Caco-2 (cell line): ENCODE measurements at regions not wholly inside any gene's neighbourhood (a gene's known extent, or its start where the extent isn't known, plus 50 kb on each side); places are given as distances from the start of the nearest gene placed in this dataset.

Experiments
- BruUV-seq: library from RNA; stranded (reverse); fragments of 400-500 nt; replicated peaks from 2 replicates; lab custom pipeline; 2021; lab: Mats Ljungman, UMichigan
- CTCF ChIA-PET: fragments of 300-600 bp; sonication (Branson Sonifier 250); formaldehyde crosslinking; loops from one replicate; lab custom pipeline; 2022; ENCODE audit warnings: antibody characterized with exemption; lab: Charles Lee
- POLR2A ChIA-PET: fragments of 300-600 bp; sonication (Branson Sonifier 250); formaldehyde crosslinking; loops from one replicate; lab custom pipeline; 2022; ENCODE audit warnings: antibody characterized with exemption; lab: Charles Lee
- DNase-seq, 2 experiments: peaks; one replicate each; pipeline versions ENCODE4 v3.0.0 to v3.0.0-alpha.2; 2020 to 2022
- H3K27me3 ChIP-seq: replicated peaks from 2 replicates; pipeline ENCODE4 v1.6.0; 2011; ENCODE audit warnings: low read length; ENCODE audit not compliant: control insufficient read depth, insufficient read depth
- H3K36me3 ChIP-seq: 2 replicates; pipeline ENCODE4 v1.5.1; 2011; ENCODE audit warnings: low read length; ENCODE audit not compliant: control insufficient read depth, insufficient read depth
- H3K4me1 ChIP-seq: fragments of 250-450 bp; sonication (Bioruptor Pico); 2 replicates; pipeline ENCODE4 v1.5.1; 2020; ENCODE audit warnings: mild to moderate bottlenecking
- H3K4me3 ChIP-seq: 2 replicates; pipeline ENCODE4 v1.5.1; 2011; ENCODE audit warnings: low read depth, mild to moderate bottlenecking, control low read depth, low read length
- H3K9me3 ChIP-seq: fragments of 250-450 bp; sonication (Bioruptor Pico); 2 replicates; pipeline ENCODE4 v1.5.1; 2020; ENCODE audit warnings: mild to moderate bottlenecking, moderate library complexity
- H3K27ac Mint-ChIP-seq: one replicate; pipeline ENCODE4 v1.8.0; 2022; ENCODE audit warnings: mixed read lengths; ENCODE audit not compliant: unreplicated experiment
- H3K27me3 Mint-ChIP-seq: one replicate; pipeline ENCODE4 v1.8.0; 2022; ENCODE audit warnings: mixed read lengths; ENCODE audit not compliant: insufficient read depth, unreplicated experiment
- H3K36me3 Mint-ChIP-seq: one replicate; pipeline ENCODE4 v1.8.0; 2022; ENCODE audit warnings: mild to moderate bottlenecking, mixed read lengths; ENCODE audit not compliant: insufficient read depth, unreplicated experiment
- H3K4me1 Mint-ChIP-seq: one replicate; pipeline ENCODE4 v1.8.0; 2022; ENCODE audit warnings: low read depth, mixed read lengths; ENCODE audit not compliant: unreplicated experiment
- H3K4me3 Mint-ChIP-seq: one replicate; pipeline ENCODE4 v1.8.0; 2022; ENCODE audit warnings: mild to moderate bottlenecking, moderate library complexity, mixed read lengths; ENCODE audit not compliant: unreplicated experiment
- H3K9me3 Mint-ChIP-seq: one replicate; pipeline ENCODE4 v1.8.0; 2022; ENCODE audit warnings: mixed read lengths; ENCODE audit not compliant: unreplicated experiment
- intact Hi-C: fragments of 100-400 bp; cut with micrococcal nuclease; formaldehyde crosslinking; loops from one replicate; pipeline ENCODE4 v1.10.0; 2022; ENCODE audit not compliant: unreplicated experiment
- TF ChIP-seq, protein P1 (sequence below), 2 experiments: fragments of 200-600 bp in 1 of 2; IDR thresholded peaks; 1 replicate in 1 of 2; 2 replicates in 1 of 2; pipeline versions ENCODE4 v1.5.1 to v1.8.0; 2011 to 2022; ENCODE audit warnings: antibody characterized with exemption in 1 of 2, control low read depth in 1 of 2, inconsistent platforms in 1 of 2, low read depth in 1 of 2, low read length in 1 of 2, mild to moderate bottlenecking in 1 of 2, moderate library complexity in 1 of 2; ENCODE audit not compliant: insufficient read depth in 1 of 2, severe bottlenecking in 1 of 2, unreplicated experiment in 1 of 2

DNA sequence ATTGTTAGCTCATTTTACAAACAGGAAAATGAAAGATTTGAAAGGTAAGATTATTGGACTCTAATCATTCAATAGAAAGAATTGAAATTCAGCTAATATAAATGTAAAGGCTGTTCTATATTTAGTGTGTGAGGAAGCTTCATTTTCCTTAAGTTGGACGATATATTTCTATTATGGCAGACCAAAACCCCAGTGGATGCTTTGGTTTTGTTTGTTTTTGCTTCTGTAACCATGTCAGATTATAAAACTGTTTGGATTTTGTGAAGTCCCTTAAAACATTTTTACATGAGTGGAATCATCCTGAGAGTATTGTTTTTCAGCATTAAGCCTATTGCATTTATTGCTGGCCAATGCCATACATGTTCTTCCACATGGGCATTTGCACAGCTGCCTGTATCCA lies 110.2 kb upstream of the ENPEP start:
- Histone ChIP-seq H3K36me3 (no peaks in the 10 kb centered on the region), H3K4me3 (no peak overlapping the region), H3K27me3 (no peaks in the 10 kb centered on the region; the same call in 1 of the 2 replicates), H3K9me3 (no peaks in the 10 kb centered on the region; the same call in 1 of the 2 replicates), H3K4me1 (no peaks in the 10 kb centered on the region)
- no peaks in the 10 kb centered on the region for H3K36me3 Mint-ChIP-seq
- TF ChIP-seq, protein P1, sequence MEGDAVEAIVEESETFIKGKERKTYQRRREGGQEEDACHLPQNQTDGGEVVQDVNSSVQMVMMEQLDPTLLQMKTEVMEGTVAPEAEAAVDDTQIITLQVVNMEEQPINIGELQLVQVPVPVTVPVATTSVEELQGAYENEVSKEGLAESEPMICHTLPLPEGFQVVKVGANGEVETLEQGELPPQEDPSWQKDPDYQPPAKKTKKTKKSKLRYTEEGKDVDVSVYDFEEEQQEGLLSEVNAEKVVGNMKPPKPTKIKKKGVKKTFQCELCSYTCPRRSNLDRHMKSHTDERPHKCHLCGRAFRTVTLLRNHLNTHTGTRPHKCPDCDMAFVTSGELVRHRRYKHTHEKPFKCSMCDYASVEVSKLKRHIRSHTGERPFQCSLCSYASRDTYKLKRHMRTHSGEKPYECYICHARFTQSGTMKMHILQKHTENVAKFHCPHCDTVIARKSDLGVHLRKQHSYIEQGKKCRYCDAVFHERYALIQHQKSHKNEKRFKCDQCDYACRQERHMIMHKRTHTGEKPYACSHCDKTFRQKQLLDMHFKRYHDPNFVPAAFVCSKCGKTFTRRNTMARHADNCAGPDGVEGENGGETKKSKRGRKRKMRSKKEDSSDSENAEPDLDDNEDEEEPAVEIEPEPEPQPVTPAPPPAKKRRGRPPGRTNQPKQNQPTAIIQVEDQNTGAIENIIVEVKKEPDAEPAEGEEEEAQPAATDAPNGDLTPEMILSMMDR (IDR thresholded peaks at IDR 0.05; ENCODE audit: insufficient read depth in 1 of 2, low read depth in 1 of 2, low read length in 1 of 2, severe bottlenecking in 1 of 2, unreplicated experiment in 1 of 2): no peak
- no peak overlapping the region for H3K27ac Mint-ChIP-seq
- ChIA-PET POLR2A (no interaction called here), CTCF (no interaction called here)
- peaks cover 9% of the 10 kb centered on the region for H3K27me3 Mint-ChIP-seq
- DNase-seq: no peak
- intact Hi-C loops: no loop called here
- H3K4me3 Mint-ChIP-seq: no peak overlapping the region
- H3K9me3 Mint-ChIP-seq: no peaks in the 10 kb centered on the region
- no peaks in the 10 kb centered on the region for H3K4me1 Mint-ChIP-seq
- BruUV-seq: no TSS peak

DNA sequence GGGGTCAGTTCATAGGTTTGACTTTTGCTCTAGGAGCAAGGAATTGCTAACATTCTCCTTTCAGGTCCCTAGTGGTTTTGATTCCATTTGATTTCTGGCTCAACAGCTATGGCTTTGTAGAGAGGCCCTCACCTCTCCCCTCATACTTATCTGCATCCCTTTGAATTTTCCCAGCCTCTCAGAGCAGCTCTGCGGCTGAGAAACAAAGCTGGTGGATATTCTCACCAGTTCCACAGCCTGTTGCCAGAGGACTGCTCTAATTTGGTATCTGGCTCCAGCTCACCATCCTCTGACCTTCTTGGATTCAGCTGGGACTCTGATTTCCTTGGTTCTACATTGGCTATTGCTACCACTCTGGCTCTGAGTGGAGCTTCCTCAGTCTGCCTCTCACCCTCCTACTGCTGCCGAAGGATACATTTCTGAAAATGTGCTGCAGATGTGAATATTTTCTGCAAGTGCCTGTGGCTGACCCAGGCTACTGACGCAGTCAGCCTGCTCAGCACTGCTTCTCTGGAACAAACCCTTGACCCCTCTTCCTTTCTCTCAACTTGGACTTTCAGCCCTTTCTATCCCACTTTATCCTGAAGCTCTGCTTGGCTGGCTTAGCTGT lies 110.9 kb upstream of the ENPEP start:
- no peak for DNase-seq

DNA sequence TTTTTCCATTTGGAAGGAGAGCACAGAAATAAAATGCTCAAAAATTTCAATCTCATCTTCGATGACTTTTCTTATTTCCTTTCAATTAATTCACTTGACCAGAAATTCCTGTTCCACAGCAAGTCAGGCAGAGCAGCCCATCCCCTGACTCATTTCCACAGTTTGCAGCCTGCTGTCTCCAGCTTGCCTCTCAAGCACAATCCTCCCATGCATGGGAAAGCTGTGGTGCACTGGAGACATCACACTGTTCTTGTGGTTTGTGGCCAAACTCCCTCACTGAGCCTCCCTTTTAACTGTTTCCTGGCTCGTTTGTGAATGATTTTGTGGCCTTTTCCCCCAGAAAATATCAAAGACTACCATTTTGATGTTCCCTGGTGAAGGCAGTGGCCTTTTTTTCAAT lies 114.0 kb upstream of the ENPEP start:
- H3K9me3 ChIP-seq: no peaks in the 10 kb centered on the region
- Mint-ChIP-seq H3K27me3 (peaks cover 16% of the 10 kb centered on the region), H3K36me3 (no peaks in the 10 kb centered on the region), H3K4me1 (no peaks in the 10 kb centered on the region), H3K9me3 (no peaks in the 10 kb centered on the region), H3K4me3 (no peak overlapping the region), H3K27ac (no peak overlapping the region)
- ChIA-PET POLR2A (no interaction called here), CTCF (interaction anchor here (1.2 kb wide), 1 partner anchor 19 kb away, joined by 4 read pairs; no protein-coding TSS in a partner anchor)
- intact Hi-C loops: no loop called here
- BruUV-seq: no TSS peak
- H3K4me1 ChIP-seq: no peaks in the 10 kb centered on the region
- no peaks in the 10 kb centered on the region for H3K36me3 ChIP-seq
- no peak overlapping the region for H3K4me3 ChIP-seq
- no peaks in the 10 kb centered on the region; the same call in 1 of the 2 replicates for H3K27me3 ChIP-seq
- no peak for DNase-seq
- TF ChIP-seq, protein P1 (IDR thresholded peaks at IDR 0.05; ENCODE audit: insufficient read depth in 1 of 2, low read depth in 1 of 2, low read length in 1 of 2, severe bottlenecking in 1 of 2, unreplicated experiment in 1 of 2): no peak

More for the DNA sequence above, 110.9 kb upstream of the ENPEP start:
- H3K27ac Mint-ChIP-seq: no peak overlapping the region
- H3K4me3 Mint-ChIP-seq: no peak overlapping the region
- Histone ChIP-seq H3K4me1 (no peaks in the 10 kb centered on the region), H3K9me3 (no peaks in the 10 kb centered on the region), H3K4me3 (no peak overlapping the region), H3K36me3 (no peaks in the 10 kb centered on the region), H3K27me3 (no peaks in the 10 kb centered on the region; the same call in 1 of the 2 replicates)
- BruUV-seq: no TSS peak
- H3K27me3 Mint-ChIP-seq: peaks cover 9% of the 10 kb centered on the region
- POLR2A ChIA-PET: no interaction called here
- H3K9me3 Mint-ChIP-seq: no peaks in the 10 kb centered on the region
- TF ChIP-seq, protein P1 (IDR thresholded peaks at IDR 0.05; ENCODE audit: insufficient read depth in 1 of 2, low read depth in 1 of 2, low read length in 1 of 2, severe bottlenecking in 1 of 2, unreplicated experiment in 1 of 2): no peak
- no peaks in the 10 kb centered on the region for H3K4me1 Mint-ChIP-seq
- CTCF ChIA-PET: interaction anchor here (1.1 kb wide), 1 partner anchor 21 kb away, joined by 3 read pairs; no protein-coding TSS in a partner anchor
- intact Hi-C loops: no loop called here
- H3K36me3 Mint-ChIP-seq: no peaks in the 10 kb centered on the region
